ENCODE measurements at regions not wholly inside any gene's neighbourhood (a gene's known extent, or its start where the extent isn't known, plus 50 kb on each side); places are given as distances from the start of the nearest gene placed in this dataset.

DNA sequence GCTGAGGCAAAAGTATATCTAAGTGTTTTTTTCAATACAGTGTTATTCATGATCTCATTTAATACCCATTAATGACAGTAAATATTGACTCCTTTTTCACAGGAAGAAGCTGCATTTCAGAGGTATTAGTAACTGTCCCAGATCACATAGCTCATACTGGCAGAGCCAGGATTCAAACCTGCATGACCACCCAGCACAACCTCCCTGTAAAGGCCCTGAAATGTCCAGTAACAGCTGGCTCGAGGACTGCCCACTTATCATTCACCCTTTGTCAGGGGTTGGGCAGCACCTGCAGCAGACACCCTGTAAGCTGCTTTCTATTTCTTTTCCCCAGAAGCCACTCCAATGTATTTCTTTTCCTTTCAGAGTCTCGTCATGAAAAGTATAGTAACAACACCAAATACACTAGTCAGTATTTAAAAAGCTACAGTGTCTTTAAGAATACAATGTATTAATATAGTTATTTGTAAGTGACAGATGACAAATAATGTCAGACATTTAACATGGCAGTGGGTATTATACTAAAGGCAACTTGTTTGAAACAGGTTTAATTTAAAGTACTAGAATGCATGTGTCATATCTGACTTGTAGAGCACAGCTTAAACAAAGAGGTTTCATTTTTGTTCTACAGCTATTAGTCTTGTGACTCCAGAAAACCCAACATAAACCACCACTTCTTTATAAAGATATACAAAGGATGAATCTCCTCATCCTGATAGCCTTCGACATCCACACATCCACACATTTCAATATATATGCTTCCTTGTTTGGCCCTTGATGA is 841.6 kb upstream of the GJE1 start:
- no peak for DNase-seq

DNA sequence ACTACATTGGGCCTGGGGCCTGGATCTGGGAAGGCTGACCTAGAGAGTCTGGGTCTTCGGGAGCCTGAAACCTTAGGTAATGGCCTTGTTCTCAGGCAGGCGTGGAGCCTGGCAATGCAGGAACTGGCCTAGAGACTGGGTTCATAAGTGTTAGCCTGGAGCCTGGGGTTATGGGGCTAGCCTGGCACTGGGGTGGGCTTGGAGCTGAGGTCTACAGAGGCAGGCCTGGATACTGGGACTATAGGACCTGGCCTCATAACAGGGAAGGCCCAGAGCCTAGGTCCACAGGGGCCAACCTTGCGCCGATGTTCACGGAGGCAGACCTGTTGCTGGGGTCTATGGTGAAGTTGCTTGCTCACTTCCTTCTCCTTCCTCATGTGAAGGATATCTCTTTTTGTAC is 843.8 kb upstream of the GJE1 start:
- DNase-seq: no peak

DNA sequence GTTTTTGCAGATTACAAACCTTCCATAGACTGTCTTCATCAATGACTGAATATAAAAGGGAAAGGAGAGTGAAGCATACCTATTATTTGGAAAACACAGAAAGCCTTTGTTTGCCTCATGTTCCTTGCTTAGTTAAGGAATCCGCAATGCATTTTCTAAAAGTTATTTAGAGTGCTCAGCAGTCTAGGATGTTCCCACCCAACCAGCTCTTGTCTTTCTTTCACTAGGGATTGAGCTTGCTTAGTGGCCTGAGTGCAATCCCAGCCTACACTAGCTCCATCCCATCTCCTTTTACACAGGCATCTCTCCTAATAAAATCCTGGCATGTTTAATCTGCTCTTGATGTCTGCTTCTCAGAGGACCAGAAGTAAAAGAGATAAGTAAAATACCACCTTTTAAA is 850.5 kb upstream of the GJE1 start:
- no peak for DNase-seq

DNA sequence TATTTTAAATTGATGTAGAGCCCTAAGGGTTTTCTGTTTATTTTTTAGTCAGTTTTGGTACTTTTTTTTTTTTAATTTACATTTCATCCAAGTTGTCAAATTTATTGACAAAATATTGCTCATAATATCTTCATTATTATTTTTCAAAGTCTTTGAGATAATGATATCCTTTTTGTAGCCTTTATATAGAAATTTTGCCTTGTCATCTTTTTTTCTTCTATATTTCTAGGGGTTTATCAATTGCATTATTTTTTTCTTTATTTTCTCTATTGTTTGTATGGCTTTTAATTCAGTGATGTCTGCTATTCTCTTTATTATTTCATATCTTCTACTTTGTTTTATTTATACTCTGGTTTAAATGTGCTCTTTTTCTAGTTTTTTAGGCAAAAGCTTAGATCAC is 863.0 kb upstream of the GJE1 start:
- no peak for DNase-seq

DNA sequence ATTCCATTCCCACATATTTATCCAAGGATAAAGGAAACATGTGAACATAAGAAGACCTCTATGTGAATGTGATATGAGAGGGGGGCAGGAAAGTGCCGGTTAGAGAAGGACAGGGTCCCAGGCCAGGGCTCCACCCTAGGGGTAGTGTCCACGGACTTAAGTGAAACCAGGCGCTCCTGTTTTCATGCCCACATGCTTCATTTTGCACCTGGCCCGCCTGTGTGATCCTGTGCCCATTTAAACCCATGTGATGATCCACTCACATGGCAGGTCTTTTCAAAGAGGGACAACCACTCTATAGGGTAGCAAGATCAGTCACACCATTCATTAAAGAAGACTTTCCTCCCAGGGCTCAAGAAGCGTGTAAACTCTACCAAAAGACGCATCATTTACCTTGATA is 865.3 kb upstream of the GJE1 start:
- DNase-seq: no peak

DNA sequence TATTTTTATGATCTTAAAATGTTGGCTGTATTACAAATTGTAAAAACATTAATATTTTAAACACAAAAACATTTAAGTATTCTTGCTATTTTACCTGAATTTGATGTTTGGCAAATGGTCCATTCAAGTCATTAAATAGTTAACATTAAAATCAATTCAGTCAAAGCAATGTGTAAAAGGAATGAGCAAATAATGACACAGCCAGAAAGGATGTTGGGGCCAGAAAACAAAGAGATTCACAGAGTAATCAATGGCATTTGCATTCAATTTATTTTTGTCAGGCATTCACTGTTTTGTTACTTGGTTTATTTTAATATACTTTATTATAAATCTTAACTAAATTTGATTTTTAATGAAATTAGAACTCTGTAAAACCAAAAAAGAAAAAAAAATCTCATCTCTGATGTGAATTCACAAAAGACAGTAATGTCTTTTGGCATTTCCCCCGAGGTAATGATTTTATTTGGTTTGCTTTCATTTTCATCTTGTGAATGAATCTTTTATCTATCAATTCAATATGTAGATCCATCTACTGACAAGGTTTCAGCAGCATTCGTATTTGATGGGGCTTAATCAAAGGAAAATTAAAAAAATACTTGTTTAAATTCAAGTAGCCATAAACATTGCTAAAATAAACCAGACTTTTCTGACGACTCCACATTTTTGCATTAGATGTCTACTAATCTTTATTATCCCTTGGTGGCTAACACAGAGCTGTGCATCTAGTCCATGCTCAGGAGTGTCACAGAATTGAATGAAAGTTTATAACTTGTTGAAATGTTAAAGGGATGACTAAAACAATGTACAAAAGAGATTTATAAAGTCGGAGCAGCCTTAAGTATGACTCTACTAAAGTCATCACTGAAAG is 866.7 kb upstream of the GJE1 start:
- DNase-seq: no peak

DNA sequence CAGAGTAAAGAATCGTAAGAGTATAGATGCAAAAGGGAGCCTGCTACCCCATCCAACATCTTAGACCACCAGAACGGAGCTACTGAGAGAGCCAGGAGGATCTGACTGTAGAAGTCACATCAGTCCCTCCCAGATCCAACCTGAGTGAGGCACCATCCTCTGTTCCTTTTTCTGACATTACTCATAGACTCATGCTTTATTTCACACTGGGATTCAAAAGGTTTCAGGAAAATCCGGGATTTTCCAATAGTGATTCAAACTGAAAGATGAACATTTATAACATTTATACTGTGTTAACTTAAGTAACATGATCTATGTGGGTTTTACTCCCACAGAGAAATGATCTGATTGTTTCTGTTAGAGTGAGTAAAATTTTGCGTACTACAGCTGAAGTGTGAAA is 868.6 kb upstream of the GJE1 start:
- DNase-seq: no peak

DNA sequence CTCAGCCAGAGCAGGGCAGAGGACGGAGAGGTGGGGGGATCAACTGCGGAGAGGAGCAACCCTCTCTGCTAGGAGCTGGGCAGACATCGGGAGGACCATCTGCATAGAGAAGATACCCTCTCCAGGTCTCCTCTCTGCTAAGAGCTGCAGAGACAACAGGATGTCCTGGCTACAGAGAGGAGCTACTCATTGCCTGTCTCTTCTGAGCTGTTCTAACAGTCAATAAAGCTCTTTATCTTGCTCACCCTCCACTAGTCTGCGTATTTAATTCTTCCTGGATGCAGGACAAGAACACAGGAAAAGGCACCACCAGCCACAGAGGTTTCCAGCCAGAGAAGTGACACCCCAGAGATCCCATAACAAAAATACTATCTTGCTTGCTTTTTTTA is 871.1 kb upstream of the GJE1 start:
- DNase-seq: no peak

DNA sequence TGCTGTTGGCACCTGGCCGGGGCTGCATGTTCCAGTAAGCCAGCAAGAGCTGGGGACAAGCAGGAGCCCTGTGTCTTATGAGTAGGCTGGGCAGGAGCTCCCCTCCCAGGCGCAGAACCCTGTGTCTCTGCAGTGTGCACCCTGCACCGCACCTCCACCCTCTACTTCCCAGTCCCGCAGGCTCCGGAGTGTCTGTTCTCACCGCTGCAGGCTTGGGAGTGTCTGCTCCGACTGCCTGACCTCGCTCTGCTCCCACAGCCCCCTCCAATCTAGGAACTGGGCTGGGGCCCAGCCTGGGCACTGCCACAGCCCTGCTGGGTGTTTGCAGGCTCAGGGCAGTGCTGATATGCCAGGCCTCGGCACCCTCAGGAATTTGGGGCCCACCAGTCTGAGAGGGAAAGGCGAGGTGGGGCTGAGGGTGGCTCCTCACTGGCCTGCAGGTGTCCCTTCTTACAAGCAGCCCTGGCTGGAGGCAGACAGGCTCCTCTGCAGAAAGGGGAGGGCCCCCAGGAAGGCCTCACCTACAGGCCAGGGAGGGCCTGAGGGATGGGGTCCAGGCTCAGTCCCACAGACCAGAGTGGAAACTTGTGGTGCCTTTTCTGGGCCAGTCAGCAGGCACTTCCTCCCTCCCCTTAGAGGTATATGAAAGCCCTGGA is 871.6 kb upstream of the GJE1 start:
- no peak for DNase-seq

DNA sequence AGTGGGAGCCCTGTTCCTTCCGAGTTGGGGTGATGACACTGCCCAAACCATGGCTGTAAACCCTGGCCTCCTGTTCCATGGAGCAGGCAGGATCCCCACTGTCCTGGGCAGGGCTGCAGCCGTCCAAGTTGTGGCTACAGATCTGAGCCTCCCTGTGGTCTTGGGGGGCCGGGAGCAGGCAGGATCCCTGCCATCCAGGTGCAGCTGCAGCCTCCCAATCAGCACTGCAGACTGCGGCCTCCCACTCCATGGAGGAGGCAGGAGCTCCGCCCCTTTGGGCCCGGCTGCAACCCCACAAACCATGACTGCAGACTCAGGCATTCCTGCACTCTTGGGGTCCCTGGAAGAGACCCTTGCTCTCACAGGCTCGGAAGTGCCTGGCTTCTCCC is 872.1 kb upstream of the GJE1 start:
- no peak for DNase-seq

DNA sequence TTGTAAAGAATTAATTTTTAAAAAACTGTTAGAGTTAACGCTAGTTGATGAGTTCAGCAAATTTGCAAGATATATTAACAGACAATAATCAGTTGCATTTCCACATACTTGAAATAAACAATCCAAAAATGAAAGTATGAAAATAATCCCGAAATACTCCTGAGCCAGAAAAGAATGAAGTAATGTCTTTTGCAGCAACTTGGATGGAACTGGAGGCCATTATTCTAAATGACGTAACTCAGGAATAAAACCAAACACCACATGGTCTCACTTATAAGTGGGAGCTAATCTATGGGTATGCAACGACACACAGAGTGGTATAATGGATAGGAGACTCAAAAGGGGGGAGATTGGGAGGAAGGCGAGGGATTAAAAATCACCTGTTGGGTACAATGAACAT is 872.9 kb upstream of the GJE1 start:
- DNase-seq: no peak

DNA sequence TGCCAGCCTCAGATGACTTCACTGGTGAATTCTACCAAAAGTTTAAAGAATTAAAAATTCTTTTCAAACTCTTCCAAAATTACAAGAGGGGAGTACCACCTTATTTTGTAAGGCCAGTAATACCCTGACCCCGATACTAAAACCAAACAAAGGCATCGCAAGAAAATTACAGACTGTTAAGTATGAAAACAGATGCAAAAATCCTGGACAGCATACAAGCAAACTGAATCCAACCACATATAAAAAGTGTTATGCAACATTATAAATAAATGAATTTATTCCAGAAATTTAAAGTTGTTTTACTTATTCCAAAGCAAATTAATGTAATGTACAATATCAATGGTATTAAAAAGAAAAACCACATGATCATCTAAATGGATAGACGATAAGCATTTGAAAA is 873.6 kb upstream of the GJE1 start:
- no peak for DNase-seq

DNA sequence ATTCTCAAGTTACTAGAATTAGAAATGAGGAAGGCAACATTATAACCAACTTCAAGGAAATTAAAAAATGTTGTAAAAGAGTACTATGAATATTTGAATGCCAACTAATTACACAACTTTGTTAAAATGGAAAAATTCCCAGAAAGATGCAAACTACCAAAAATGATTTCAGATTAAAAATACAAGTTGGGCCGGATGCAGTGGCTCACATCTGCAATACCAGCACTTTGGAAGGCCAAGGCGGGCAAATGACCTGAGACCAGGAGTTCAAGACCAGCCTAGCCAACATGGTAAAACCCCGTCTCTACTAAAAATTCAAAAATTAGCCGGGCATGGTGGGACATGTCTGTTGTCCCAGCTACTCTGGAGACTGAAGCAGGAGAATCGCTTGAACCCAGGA is 874.2 kb upstream of the GJE1 start:
- DNase-seq: no peak

DNA sequence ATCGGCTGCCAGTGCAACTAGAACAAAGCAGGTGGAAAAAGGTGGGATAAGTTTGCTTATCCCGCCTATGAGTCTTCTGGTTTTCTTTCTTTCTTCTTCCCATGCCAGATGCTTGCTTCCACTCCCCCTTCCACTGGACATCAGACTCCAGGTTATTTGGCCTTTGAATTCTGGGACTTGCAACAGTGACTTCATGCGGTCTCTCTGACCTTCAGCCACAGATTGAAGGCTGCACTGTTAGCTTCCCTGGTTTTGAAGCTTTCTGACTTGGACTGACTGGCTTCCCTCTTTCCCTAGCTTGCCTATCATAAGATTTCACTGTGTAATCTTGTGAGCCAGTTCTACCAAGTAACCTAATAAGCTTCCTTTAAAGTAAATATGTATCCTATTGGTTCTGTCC is 878.4 kb upstream of the GJE1 start:
- DNase-seq: no peak

DNA sequence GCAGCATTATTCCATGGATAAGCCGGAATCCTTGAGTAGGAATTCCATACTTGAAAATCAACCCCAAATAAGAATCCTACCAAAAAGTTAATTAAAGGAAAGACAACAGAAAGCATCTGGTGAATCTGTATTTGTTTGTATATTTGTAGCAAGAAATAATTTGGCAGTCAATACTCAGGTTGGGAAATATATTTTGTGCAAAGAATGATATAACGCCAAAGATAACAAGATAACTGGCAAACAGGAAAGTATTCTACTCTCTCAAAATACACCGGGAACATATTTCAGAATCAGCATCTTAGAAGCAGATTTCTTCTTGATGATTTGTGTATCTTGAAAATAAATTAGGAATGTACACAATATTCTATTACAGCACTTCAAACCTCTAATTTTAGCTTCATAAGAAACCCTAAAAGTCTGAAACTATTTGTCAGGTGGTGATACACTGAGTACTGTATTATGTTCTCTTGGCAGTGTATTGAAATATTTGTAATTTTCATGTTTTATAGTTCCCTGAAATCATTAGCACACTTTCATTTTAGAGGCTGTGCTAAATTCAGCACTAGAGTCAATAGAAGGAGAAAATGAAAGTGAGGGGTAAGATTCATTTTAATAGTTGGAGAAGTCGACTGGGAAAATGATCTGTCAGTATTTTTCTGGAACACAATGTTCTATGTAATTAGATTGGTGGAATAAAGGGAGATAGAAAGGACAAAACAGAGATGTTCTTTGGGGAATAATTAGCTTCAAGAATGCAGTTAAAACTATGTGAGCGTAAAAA is 879.7 kb upstream of the GJE1 start:
- no peak for DNase-seq

DNA sequence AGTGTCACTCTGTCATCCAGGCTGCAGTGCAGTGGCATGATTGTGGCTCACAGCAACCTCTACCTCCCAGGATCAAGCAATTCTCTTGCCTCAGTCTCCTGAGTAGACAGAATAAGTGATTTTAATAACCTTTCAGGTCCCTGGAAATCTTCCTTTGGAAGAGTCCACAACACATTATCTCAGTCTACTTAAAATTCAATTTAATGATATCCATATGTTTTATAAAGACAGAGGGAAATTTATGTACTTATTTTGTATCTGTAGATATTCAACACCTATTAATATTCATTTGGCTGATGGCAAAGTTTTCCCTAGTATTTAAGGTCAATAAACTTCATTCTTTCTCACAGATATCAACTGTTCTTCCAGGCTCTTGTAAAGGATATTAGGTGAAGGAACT is 881.4 kb upstream of the GJE1 start:
- DNase-seq: no peak

DNA sequence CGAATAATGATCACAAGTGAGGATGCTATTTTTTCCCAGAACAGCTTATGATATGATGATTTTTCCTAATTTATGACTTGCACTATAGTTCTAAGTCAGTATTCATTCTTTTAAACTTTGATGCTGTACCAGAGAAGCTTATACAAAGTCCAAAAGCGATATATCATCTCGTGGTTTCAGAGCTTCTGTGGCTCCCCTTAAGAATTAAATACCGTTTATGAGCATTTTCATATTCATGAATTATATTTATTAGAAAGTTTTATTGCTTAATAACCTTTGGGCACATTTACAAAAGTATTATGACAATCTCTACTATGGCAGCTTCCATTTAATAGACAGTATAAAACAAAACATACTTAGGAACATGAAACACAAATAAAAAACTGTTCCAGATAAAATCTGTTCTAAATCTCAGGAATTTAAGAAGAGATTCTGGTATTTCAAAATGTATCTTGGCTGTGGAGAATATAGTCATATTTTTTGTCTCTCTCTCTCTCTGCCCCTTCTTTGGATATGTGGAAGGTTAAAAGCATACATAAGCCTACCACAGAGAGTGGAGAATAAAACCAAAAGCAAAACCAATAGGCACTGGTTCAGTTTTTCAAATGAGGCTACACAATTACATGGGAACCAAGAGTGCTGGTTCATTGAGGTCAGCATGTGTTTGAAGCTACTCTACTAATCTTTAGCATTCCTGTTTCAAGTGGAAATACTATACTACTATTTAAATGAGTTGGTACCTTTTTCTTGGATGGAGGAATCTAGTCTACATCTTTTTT is 884.5 kb upstream of the GJE1 start:
- no peak for DNase-seq

DNA sequence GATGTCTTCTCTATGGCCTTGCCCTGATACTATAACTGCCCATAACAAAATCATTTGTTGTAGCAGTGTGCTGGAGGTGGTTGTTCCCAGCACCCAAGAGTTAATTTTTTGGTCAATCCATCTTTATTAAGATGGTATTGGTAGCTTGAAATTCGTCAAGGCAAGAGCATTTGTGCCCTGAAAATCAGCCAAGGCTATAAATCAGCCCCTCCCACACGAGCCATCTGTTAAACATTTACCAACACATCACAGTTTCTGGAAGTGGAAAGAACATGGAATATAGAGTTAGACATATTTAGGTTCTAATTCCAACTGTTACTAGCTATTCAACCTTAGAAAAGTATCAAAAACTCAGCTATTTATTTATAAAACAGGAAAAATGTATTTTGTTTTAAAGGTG is 888.4 kb upstream of the GJE1 start:
- no peak for DNase-seq

DNA sequence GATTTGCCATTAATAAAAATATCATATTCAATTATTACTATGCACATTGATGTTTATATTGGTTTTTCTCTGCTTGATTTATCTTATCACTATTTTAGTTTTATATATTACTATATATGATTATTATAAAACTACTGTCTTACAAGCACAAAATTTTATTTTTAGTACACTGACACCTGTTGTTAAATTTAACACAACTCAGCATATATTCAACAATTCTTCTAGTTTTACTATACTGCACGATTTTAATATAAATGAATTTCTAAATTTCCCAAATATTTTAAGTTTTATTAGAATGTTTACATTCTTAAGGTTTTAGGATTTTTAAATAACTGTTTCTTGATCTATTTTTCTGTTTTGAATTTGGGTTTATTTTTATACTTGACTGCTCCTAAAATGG is 889.8 kb upstream of the GJE1 start:
- DNase-seq: no peak

DNA sequence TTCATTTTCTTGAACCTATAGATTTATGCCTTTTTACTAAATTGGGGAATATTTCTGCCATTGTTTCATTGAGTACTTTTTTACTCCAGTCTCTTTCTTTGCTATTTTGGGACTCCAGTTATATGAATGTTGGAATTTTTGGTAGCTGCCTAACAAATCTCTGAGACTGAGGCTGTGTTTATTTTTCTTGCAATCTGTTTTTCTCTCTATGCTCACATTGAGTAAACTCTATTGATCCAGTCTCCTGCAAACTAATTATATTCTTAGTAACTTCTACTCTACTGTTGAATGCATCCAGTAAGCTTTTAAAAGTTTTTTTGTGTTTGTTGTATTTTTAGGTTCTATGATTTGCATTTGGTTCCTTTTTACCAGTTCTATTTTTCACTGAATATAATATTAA is 903.4 kb upstream of the GJE1 start:
- no peak for DNase-seq

DNA sequence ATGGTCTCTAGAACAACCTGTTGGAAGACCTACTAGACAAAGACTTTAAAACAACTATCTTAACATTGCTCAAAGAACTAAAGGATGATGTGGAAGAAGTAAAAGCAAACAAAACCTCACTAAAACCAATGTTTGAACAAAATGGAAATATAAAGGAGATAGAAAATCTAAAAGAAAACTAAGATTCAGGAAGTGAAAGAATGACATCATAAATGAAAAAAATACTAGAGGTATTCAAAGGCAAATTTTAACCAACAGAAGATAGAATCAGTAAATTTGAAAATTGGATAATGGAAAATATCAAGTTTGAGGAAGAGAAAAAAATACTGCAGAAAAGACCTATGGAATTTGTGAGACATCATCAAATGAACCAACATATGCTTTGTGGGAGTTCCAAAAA is 914.1 kb upstream of the GJE1 start:
- DNase-seq: no peak

DNA sequence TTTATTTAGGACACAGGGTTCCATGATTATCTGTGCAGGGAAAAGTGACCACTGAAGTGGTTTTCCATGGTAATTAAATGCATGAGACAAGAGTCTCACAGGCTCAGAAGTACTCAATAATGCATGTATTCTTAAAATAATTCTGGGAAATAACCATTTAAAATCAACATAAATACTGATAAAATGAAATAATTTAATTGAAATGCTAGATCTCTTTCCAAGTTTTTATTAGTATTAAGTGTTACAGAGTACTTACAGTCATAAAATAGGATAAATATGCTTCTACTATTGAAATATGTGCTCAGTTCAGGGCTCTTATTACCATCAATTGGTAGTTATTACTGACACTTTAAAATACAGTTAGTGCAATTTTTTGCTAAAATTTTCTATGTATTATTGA is 916.0 kb upstream of the GJE1 start:
- DNase-seq: no peak

Measured in T-helper 2 cell (primary cell).